Cardiac muscle cell (in vitro differentiated cells and primary cell): ENCODE measurements at regions not wholly inside any gene's neighbourhood (a gene's known extent, or its start where the extent isn't known, plus 50 kb on each side); places are given as distances from the start of the nearest gene placed in this dataset.

Experiments used
- DNase-seq, 2 donors: peaks; one replicate each; pipeline versions ENCODE4 v3.0.0 to v3.0.0-alpha.2; 2010 to 2017; ENCODE audit warnings: low read depth in 1 of 2, low spot score in 1 of 2
- H3K27ac ChIP-seq: fragments of 200-600 bp; sonication (generic); 2 replicates; pipeline ENCODE4 v1.5.1; 2016
- H3K27me3 ChIP-seq: fragments of 200-600 bp; sonication (generic); 2 replicates; pipeline ENCODE4 v1.6.0; 2016; ENCODE audit warnings: control low read depth
- H3K36me3 ChIP-seq: fragments of 200-600 bp; sonication (generic); 2 replicates; pipeline ENCODE4 v1.5.1; 2016; ENCODE audit warnings: control low read depth
- H3K4me1 ChIP-seq: fragments of 200-600 bp; sonication (generic); 2 replicates; pipeline ENCODE4 v1.8.1; 2017; ENCODE audit warnings: low read depth, mild to moderate bottlenecking, mixed run types
- H3K4me3 ChIP-seq: fragments of 200-600 bp; sonication (generic); 2 replicates; pipeline ENCODE4 v1.5.1; 2016; ENCODE audit warnings: mild to moderate bottlenecking
- H3K9me3 ChIP-seq: fragments of 200-600 bp; sonication (generic); 2 replicates; pipeline ENCODE4 v1.5.1; 2017; ENCODE audit warnings: low read depth, mild to moderate bottlenecking, control low read depth
- TF ChIP-seq, protein P1 (sequence below): IDR thresholded peaks from 2 replicates; pipeline ENCODE4 v1.5.1; 2012; ENCODE audit warnings: low read depth, mild to moderate bottlenecking, low read length

- peak in 1 of 2 donors; percentile 40 for DNase-seq
- TF ChIP-seq, protein P1, sequence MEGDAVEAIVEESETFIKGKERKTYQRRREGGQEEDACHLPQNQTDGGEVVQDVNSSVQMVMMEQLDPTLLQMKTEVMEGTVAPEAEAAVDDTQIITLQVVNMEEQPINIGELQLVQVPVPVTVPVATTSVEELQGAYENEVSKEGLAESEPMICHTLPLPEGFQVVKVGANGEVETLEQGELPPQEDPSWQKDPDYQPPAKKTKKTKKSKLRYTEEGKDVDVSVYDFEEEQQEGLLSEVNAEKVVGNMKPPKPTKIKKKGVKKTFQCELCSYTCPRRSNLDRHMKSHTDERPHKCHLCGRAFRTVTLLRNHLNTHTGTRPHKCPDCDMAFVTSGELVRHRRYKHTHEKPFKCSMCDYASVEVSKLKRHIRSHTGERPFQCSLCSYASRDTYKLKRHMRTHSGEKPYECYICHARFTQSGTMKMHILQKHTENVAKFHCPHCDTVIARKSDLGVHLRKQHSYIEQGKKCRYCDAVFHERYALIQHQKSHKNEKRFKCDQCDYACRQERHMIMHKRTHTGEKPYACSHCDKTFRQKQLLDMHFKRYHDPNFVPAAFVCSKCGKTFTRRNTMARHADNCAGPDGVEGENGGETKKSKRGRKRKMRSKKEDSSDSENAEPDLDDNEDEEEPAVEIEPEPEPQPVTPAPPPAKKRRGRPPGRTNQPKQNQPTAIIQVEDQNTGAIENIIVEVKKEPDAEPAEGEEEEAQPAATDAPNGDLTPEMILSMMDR = no peak
- no peaks in the 10 kb centered on the region for H3K4me1 ChIP-seq
Observed at GRCh38 chr4:138310498-138310897, 68.3 kb upstream of the SLC7A11 start.

DNA sequence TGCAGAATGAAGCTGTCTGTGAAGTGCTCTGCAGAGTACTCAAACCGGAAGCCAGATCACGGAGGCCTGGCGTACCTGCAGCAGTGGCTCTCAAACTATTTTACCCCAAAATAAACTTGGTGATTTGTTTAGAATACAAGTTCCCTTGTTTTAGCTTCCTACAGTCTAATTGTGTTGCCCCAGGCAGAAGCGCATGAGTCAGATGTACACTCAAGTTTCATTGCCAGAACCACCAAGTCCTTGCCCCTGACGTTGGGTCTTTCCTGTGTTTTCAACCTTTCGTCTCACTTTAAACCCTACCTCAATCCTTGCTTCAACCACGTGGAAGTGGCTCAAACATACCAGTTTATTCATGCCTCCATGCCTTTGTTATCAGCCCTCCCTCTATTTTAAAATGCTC lies 66.2 kb upstream of the SLC7A11 start:
- Histone ChIP-seq H3K4me3 (no peak overlapping the region), H3K27me3 (no peaks in the 10 kb centered on the region), H3K9me3 (no peaks in the 10 kb centered on the region), H3K36me3 (no peaks in the 10 kb centered on the region), H3K4me1 (no peaks in the 10 kb centered on the region), H3K27ac (no peak overlapping the region)
- DNase-seq = no peak
- TF ChIP-seq, protein P1 = no peak

More at GRCh38 chr4:138310498-138310897, 68.3 kb upstream of the SLC7A11 start:
- H3K9me3 ChIP-seq = no peaks in the 10 kb centered on the region
- H3K27me3 ChIP-seq = no peaks in the 10 kb centered on the region
- no peak overlapping the region for H3K27ac ChIP-seq
- H3K36me3 ChIP-seq = no peaks in the 10 kb centered on the region
- no peak overlapping the region for H3K4me3 ChIP-seq

- H3K4me3 ChIP-seq = no peak overlapping the region
- H3K27ac ChIP-seq = no peak overlapping the region
- TF ChIP-seq, protein P1 = no peak
Observed at GRCh38 chr4:138307319-138307718, 65.2 kb upstream of the SLC7A11 start.

GRCh38 chr4:138305050-138305449 lies 62.9 kb upstream of the SLC7A11 start:
- H3K9me3 ChIP-seq = no peaks in the 10 kb centered on the region
- no peaks in the 10 kb centered on the region for H3K36me3 ChIP-seq
- H3K4me1 ChIP-seq = peaks cover 15% of the 10 kb centered on the region
- TF ChIP-seq, protein P1 = no peak
- H3K27me3 ChIP-seq = no peaks in the 10 kb centered on the region
- no peak for DNase-seq
- no peak overlapping the region for H3K27ac ChIP-seq
- H3K4me3 ChIP-seq = no peak overlapping the region

More at GRCh38 chr4:138307319-138307718, 65.2 kb upstream of the SLC7A11 start:
- DNase-seq = no peak
- H3K27me3 ChIP-seq = no peaks in the 10 kb centered on the region
- H3K9me3 ChIP-seq = no peaks in the 10 kb centered on the region
- no peaks in the 10 kb centered on the region for H3K36me3 ChIP-seq
- no peaks in the 10 kb centered on the region for H3K4me1 ChIP-seq

DNA sequence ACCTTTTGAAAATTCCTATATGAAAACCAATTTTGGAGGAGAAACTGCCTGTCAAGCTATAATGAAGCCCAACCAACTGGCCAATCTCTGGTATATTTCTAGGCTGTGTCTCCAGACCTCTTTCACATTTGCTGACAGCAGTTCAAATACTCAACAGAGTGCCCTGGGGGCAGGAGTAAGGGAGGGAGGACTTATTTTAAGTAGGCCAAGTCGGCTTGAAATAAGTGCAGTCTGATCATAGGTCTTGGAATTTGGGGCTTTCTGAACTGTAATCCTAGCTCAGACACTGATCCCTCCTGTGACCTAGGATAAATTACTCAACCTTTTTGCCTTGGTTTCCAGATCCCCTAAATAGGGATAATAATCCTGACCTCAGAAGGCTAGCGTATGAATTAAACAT lies 59.4 kb upstream of the SLC7A11 start:
- Histone ChIP-seq H3K9me3 (no peaks in the 10 kb centered on the region), H3K27ac (peak overlapping the region; percentile 37), H3K36me3 (no peaks in the 10 kb centered on the region), H3K4me3 (no peak overlapping the region), H3K4me1 (peaks cover 15% of the 10 kb centered on the region), H3K27me3 (no peaks in the 10 kb centered on the region)
- DNase-seq = peak in 1 of 2 donors; percentile 49
- TF ChIP-seq, protein P1 = no peak

DNA sequence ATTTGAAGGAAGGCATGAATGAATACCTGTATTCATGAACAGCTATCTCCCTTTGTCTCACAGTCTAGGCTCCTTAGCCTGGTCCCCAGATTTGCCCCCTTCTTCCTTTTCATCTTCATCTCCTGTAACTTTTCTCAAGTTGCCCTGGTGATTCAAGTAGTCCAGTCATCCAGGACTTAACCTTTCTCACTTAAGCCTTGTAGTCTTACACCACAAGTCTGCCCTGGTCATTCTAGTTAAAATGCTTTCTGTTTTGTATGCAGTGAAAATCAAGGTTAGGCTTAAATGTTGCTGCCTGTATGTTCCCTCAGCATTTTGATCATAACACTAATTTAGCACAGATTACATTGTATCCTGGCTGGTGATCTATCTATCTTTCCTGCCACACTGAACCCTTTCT lies 58.5 kb upstream of the SLC7A11 start:
- Histone ChIP-seq H3K27ac (no peak overlapping the region), H3K4me1 (peaks cover 15% of the 10 kb centered on the region)
- DNase-seq = no peak

More for the DNA sequence above, 58.5 kb upstream of the SLC7A11 start:
- TF ChIP-seq, protein P1 = no peak
- no peaks in the 10 kb centered on the region for H3K27me3 ChIP-seq
- no peak overlapping the region for H3K4me3 ChIP-seq
- H3K36me3 ChIP-seq = no peaks in the 10 kb centered on the region
- H3K9me3 ChIP-seq = no peaks in the 10 kb centered on the region
